ENCODE measurements at regions not wholly inside any gene's neighbourhood (a gene's known extent, or its start where the extent isn't known, plus 50 kb on each side); places are given as distances from the start of the nearest gene placed in this dataset.

DNA sequence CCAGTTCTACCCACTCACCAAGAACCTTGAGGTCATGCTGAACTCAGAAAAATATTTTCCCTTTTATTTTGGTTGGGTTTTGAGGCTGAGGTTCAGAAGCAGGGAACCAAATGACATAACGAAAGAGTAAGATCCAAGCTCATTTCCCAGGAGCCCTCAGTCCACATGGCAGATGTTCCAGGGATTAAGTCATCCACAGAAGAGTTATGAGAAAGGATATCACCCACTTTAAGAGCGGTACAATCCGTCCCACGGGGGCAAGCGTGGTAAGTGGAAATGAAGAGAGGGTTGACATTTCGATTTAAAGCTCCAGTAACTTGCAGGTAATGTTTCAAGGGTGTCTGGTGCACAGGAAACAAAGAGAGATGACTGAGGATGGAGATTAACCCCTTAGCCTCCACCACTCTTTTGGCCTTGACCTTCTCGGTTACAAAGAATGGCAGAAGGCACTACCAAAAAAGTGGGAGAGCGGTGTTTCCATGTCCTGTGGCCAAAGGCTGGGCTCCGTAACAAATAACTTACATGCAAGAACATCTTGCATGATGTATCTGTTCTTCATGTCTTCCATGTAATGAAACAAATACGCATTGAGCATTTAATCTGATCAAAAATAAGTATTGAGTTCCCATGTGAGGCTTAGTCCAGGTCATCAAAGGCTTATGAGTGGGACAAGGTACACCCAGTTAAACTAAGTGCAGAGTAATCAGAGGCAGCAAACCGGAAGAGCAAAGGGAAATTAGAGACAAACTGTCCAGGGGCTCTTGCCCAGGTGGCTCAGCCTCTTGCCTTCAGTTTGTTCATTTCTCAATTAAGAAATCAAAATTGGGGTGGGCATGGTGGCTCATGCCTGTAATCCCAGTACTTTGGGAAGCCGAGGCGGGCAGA is 241.4 kb downstream of the TOMM20 start (continued):
- TF ChIP-seq, protein P1, sequence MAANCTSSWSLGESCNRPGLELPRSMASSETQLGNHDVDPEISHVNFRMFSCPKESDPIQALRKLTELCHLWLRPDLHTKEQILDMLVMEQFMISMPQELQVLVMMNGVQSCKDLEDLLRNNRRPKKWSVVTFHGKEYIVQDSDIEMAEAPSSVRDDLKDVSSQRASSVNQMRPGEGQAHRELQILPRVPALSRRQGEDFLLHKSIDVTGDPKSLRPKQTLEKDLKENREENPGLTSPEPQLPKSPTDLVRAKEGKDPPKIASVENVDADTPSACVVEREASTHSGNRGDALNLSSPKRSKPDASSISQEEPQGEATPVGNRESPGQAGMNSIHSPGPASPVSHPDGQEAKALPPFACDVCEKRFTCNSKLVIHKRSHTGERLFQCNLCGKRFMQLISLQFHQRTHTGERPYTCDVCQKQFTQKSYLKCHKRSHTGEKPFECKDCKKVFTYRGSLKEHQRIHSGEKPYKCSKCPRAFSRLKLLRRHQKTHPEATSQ (tag by site-specific recombination; IDR thresholded peaks at IDR 0.05), result no peak
- TF ChIP-seq ZNF596 (tag by site-specific recombination; IDR thresholded peaks at IDR 0.05) (no peak), ZNF133 (tag by site-specific recombination; IDR thresholded peaks at IDR 0.05) (no peak), ZNF571 (tag by site-specific recombination; IDR thresholded peaks at IDR 0.05) (no peak), ZFP69B (tag by site-specific recombination; IDR thresholded peaks at IDR 0.05) (no peak), ZNF426 (tag by site-specific recombination; IDR thresholded peaks at IDR 0.05) (no peak), ZNF114 (tag by site-specific recombination; IDR thresholded peaks at IDR 0.05) (no peak), ZNF473 (tag by site-specific recombination; IDR thresholded peaks at IDR 0.05) (no peak), MYNN (tag by site-specific recombination; IDR thresholded peaks at IDR 0.05; ENCODE audit: borderline replicate concordance) (no peak), RBAK (tag by site-specific recombination; IDR thresholded peaks at IDR 0.05) (no peak), ZNF248 (tag by site-specific recombination; IDR thresholded peaks at IDR 0.05) (no peak), KLF1 (tag by site-specific recombination; IDR thresholded peaks at IDR 0.05) (no peak), ZNF600 (tag by site-specific recombination; IDR thresholded peaks at IDR 0.05) (0 out of 2 replicates have a peak, but pooled peaks have one; percentile 68), PRDM1 (tag by site-specific recombination; IDR thresholded peaks at IDR 0.05) (no peak), ZFHX2 (tag by site-specific recombination; conservative IDR thresholded peaks at IDR 0.05) (peak; percentile 69)
- TF ChIP-seq, protein P2, sequence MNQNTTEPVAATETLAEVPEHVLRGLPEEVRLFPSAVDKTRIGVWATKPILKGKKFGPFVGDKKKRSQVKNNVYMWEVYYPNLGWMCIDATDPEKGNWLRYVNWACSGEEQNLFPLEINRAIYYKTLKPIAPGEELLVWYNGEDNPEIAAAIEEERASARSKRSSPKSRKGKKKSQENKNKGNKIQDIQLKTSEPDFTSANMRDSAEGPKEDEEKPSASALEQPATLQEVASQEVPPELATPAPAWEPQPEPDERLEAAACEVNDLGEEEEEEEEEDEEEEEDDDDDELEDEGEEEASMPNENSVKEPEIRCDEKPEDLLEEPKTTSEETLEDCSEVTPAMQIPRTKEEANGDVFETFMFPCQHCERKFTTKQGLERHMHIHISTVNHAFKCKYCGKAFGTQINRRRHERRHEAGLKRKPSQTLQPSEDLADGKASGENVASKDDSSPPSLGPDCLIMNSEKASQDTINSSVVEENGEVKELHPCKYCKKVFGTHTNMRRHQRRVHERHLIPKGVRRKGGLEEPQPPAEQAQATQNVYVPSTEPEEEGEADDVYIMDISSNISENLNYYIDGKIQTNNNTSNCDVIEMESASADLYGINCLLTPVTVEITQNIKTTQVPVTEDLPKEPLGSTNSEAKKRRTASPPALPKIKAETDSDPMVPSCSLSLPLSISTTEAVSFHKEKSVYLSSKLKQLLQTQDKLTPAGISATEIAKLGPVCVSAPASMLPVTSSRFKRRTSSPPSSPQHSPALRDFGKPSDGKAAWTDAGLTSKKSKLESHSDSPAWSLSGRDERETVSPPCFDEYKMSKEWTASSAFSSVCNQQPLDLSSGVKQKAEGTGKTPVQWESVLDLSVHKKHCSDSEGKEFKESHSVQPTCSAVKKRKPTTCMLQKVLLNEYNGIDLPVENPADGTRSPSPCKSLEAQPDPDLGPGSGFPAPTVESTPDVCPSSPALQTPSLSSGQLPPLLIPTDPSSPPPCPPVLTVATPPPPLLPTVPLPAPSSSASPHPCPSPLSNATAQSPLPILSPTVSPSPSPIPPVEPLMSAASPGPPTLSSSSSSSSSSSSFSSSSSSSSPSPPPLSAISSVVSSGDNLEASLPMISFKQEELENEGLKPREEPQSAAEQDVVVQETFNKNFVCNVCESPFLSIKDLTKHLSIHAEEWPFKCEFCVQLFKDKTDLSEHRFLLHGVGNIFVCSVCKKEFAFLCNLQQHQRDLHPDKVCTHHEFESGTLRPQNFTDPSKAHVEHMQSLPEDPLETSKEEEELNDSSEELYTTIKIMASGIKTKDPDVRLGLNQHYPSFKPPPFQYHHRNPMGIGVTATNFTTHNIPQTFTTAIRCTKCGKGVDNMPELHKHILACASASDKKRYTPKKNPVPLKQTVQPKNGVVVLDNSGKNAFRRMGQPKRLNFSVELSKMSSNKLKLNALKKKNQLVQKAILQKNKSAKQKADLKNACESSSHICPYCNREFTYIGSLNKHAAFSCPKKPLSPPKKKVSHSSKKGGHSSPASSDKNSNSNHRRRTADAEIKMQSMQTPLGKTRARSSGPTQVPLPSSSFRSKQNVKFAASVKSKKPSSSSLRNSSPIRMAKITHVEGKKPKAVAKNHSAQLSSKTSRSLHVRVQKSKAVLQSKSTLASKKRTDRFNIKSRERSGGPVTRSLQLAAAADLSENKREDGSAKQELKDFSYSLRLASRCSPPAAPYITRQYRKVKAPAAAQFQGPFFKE (tag by site-specific recombination; IDR thresholded peaks at IDR 0.05; ENCODE audit: borderline replicate concordance), result no peak
- TF ChIP-seq, protein P3, sequence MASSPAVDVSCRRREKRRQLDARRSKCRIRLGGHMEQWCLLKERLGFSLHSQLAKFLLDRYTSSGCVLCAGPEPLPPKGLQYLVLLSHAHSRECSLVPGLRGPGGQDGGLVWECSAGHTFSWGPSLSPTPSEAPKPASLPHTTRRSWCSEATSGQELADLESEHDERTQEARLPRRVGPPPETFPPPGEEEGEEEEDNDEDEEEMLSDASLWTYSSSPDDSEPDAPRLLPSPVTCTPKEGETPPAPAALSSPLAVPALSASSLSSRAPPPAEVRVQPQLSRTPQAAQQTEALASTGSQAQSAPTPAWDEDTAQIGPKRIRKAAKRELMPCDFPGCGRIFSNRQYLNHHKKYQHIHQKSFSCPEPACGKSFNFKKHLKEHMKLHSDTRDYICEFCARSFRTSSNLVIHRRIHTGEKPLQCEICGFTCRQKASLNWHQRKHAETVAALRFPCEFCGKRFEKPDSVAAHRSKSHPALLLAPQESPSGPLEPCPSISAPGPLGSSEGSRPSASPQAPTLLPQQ (tag by site-specific recombination; IDR thresholded peaks at IDR 0.05), result 0 out of 2 replicates have a peak, but pooled peaks have one; percentile 27
- TF ChIP-seq, protein P4, sequence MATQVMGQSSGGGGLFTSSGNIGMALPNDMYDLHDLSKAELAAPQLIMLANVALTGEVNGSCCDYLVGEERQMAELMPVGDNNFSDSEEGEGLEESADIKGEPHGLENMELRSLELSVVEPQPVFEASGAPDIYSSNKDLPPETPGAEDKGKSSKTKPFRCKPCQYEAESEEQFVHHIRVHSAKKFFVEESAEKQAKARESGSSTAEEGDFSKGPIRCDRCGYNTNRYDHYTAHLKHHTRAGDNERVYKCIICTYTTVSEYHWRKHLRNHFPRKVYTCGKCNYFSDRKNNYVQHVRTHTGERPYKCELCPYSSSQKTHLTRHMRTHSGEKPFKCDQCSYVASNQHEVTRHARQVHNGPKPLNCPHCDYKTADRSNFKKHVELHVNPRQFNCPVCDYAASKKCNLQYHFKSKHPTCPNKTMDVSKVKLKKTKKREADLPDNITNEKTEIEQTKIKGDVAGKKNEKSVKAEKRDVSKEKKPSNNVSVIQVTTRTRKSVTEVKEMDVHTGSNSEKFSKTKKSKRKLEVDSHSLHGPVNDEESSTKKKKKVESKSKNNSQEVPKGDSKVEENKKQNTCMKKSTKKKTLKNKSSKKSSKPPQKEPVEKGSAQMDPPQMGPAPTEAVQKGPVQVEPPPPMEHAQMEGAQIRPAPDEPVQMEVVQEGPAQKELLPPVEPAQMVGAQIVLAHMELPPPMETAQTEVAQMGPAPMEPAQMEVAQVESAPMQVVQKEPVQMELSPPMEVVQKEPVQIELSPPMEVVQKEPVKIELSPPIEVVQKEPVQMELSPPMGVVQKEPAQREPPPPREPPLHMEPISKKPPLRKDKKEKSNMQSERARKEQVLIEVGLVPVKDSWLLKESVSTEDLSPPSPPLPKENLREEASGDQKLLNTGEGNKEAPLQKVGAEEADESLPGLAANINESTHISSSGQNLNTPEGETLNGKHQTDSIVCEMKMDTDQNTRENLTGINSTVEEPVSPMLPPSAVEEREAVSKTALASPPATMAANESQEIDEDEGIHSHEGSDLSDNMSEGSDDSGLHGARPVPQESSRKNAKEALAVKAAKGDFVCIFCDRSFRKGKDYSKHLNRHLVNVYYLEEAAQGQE (tag by site-specific recombination; IDR thresholded peaks at IDR 0.05), result no peak

Measured in HEK293 (cell line).